A673 (cell line): ENCODE measurements at regions not wholly inside any gene's neighbourhood (a gene's known extent, or its start where the extent isn't known, plus 50 kb on each side); places are given as distances from the start of the nearest gene placed in this dataset.

ENCODE experiments used
- BruUV-seq: library from RNA; stranded (reverse); fragments of 400-500 nt; replicated peaks from 2 replicates; lab custom pipeline; 2021; lab: Mats Ljungman, UMichigan
- CTCF ChIA-PET: fragments of 300-600 bp; sonication (Branson Sonifier 250); formaldehyde crosslinking; loops from one replicate; lab custom pipeline; 2022; ENCODE audit warnings: antibody characterized with exemption; lab: Charles Lee
- POLR2A ChIA-PET: fragments of 300-600 bp; sonication (Branson Sonifier 250); formaldehyde crosslinking; loops from one replicate; lab custom pipeline; 2022; ENCODE audit warnings: antibody characterized with exemption; ENCODE audit not compliant: low non-redundant PET; lab: Charles Lee
- DNase-seq: peaks from one replicate; pipeline ENCODE4 v3.0.0-alpha.2; 2015; ENCODE audit warnings: low spot score
- H3K27ac ChIP-seq: fragments of 200-600 bp; sonication (generic); 2 replicates; pipeline ENCODE4 v1.5.1; 2016; ENCODE audit warnings: mixed run types, low read depth, mild to moderate bottlenecking, mixed read lengths, antibody characterized with exemption, low read length; ENCODE audit not compliant: poor library complexity, severe bottlenecking
- H3K27me3 ChIP-seq: fragments of 200-600 bp; sonication (generic); replicated peaks from 2 replicates; pipeline ENCODE4 v1.6.1; 2017; ENCODE audit warnings: mixed run types, low read depth, mild to moderate bottlenecking, mixed read lengths, antibody characterized with exemption, low read length; ENCODE audit not compliant: insufficient read depth, poor library complexity
- H3K36me3 ChIP-seq: fragments of 200-600 bp; sonication (generic); 2 replicates; pipeline ENCODE4 v1.6.1; 2016; ENCODE audit warnings: mixed run types, mild to moderate bottlenecking, mixed read lengths, antibody characterized with exemption, low read length; ENCODE audit not compliant: insufficient read depth, poor library complexity, severe bottlenecking
- H3K4me1 ChIP-seq: fragments of 200-600 bp; sonication (generic); 2 replicates; pipeline ENCODE4 v1.6.1; 2017; ENCODE audit warnings: mixed run types, mild to moderate bottlenecking, mixed read lengths, antibody characterized with exemption, low read length; ENCODE audit not compliant: insufficient read depth, poor library complexity, severe bottlenecking
- H3K4me3 ChIP-seq: fragments of 200-600 bp; sonication (generic); 2 replicates; pipeline ENCODE4 v1.5.1; 2016; ENCODE audit warnings: low read depth, mixed run types, mild to moderate bottlenecking, mixed read lengths, low read length; ENCODE audit not compliant: poor library complexity, severe bottlenecking
- H3K9me3 ChIP-seq: fragments of 200-600 bp; sonication (generic); 2 replicates; pipeline ENCODE4 v1.6.1; 2016; ENCODE audit warnings: mixed run types, low read depth, mild to moderate bottlenecking, mixed read lengths, antibody characterized with exemption, low read length; ENCODE audit not compliant: poor library complexity, severe bottlenecking
- EZH2 ChIP-seq: fragments of 200-600 bp; sonication (generic); IDR thresholded peaks from 2 replicates; pipeline ENCODE4 v1.6.1; 2017; ENCODE audit warnings: borderline replicate concordance, low read depth, mild to moderate bottlenecking, mixed read lengths, antibody characterized with exemption, low read length; ENCODE audit not compliant: poor library complexity, severe bottlenecking
- intact Hi-C: fragments of 100-400 bp; cut with micrococcal nuclease; formaldehyde crosslinking; loops from one replicate; pipeline ENCODE4 v1.10.0; 2022; ENCODE audit not compliant: unreplicated experiment
- TF ChIP-seq, protein P1 (sequence below): fragments of 300-800, 200-600 bp; sonication (generic); conservative IDR thresholded peaks from 2 replicates; pipeline ENCODE4 v1.5.1; 2017; ENCODE audit warnings: low read depth, mild to moderate bottlenecking, antibody characterized with exemption, low read length, moderate library complexity, mixed read lengths

DNA sequence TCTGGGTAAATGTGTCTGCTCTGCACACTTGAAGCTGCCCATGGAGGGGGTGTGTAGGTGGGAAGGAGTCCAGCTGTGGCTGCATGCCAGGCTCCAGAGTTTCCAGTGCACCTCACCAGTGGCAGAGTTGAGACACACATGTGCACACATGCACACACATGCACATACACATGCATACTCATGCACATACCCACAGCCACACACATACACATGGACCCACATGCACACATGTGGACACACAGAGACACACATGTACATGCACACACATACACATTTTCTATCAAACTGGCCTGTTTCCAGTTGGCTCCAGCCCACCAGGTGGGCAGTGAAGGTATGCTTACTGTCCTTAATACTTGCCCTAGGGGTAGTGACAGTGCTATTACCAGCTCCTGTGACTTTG lies 99.7 kb downstream of the RAMP3 start:
- Histone ChIP-seq H3K27ac (no peak overlapping the region), H3K4me3 (no peak overlapping the region), H3K27me3 (no peaks in the 10 kb centered on the region), H3K36me3 (no peaks in the 10 kb centered on the region), H3K4me1 (no peaks in the 10 kb centered on the region), H3K9me3 (no peaks in the 10 kb centered on the region)
- DNase-seq, result no peak
- TF ChIP-seq, protein P1, sequence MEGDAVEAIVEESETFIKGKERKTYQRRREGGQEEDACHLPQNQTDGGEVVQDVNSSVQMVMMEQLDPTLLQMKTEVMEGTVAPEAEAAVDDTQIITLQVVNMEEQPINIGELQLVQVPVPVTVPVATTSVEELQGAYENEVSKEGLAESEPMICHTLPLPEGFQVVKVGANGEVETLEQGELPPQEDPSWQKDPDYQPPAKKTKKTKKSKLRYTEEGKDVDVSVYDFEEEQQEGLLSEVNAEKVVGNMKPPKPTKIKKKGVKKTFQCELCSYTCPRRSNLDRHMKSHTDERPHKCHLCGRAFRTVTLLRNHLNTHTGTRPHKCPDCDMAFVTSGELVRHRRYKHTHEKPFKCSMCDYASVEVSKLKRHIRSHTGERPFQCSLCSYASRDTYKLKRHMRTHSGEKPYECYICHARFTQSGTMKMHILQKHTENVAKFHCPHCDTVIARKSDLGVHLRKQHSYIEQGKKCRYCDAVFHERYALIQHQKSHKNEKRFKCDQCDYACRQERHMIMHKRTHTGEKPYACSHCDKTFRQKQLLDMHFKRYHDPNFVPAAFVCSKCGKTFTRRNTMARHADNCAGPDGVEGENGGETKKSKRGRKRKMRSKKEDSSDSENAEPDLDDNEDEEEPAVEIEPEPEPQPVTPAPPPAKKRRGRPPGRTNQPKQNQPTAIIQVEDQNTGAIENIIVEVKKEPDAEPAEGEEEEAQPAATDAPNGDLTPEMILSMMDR, result no peak
- no peak for TF ChIP-seq EZH2
- POLR2A ChIA-PET, result no interaction called here
- CTCF ChIA-PET, result no interaction called here
- BruUV-seq, result no TSS peak
- intact Hi-C loops, result no loop called here

DNA sequence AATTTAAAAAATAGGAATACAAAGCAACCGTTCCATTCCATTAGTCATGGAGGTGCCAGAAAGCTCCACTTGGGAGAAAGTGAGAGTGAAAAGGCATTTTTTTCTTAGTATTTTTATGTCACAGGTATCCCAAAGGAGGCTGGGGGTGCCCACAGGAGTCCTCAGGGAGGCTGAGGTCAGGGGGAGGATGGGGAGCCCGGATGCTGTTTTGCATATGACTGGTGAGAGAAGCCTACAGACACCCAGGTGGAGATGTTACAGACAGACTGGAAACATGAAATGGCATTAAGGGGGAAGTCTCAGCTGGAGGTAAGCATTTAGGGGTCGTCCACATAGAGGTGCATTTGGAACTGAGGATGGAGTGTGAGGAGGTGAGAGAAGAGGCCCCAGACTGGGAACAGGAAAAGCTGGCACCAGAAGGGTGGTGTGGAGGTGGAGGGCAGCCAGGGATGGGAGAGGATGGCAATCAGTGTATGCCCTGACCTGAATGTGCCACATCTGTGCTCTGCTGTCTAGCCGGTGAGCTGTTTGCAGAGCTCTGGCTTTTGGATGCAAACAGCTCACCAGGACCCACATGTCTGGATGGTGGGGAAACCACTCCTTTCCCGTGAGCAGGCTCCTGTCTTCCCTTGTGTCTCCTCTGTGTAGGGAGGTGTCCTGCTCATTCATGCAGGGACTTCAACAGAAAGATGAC lies 101.1 kb downstream of the RAMP3 start:
- CTCF ChIA-PET, result no interaction called here
- no peak overlapping the region for H3K4me3 ChIP-seq
- no peaks in the 10 kb centered on the region for H3K4me1 ChIP-seq
- no peak overlapping the region for H3K27ac ChIP-seq
- POLR2A ChIA-PET, result no interaction called here
- no peaks in the 10 kb centered on the region for H3K36me3 ChIP-seq
- no peaks in the 10 kb centered on the region for H3K27me3 ChIP-seq
- intact Hi-C loops, result no loop called here
- H3K9me3 ChIP-seq, result no peaks in the 10 kb centered on the region
- TF ChIP-seq, protein P1, result no peak
- no peak for TF ChIP-seq EZH2
- DNase-seq, result no peak
- BruUV-seq, result no TSS peak

DNA sequence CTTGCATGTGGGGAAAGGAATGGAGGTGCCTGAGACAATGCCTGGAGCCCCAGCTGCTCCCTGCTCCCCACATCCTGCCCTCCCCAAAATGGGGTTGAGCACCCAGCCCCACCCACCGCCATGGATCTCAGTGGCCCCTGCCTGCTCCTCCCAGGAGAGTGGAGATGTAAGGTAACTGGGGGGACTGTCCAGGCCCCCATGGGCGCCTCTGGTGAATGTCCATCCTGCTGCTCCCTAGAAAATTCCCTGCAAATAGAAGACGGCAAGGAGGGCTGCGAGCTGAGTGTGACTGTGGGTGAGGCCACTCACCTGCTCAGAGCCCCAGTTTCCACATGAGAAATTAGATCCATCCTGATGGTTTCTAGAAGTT lies 101.6 kb downstream of the RAMP3 start:
- DNase-seq, result no peak
- no TSS peak for BruUV-seq
- H3K27ac ChIP-seq, result no peak overlapping the region
- ChIA-PET POLR2A (no interaction called here), CTCF (no interaction called here)
- no peak for TF ChIP-seq EZH2
- TF ChIP-seq, protein P1, result no peak
- H3K36me3 ChIP-seq, result no peaks in the 10 kb centered on the region
- H3K9me3 ChIP-seq, result no peaks in the 10 kb centered on the region
- intact Hi-C loops, result no loop called here
- H3K4me3 ChIP-seq, result no peak overlapping the region
- H3K4me1 ChIP-seq, result no peaks in the 10 kb centered on the region
- peaks cover under 1% of the 10 kb centered on the region for H3K27me3 ChIP-seq
